ENCODE measurements at regions not wholly inside any gene's neighbourhood (a gene's known extent, or its start where the extent isn't known, plus 50 kb on each side); places are given as distances from the start of the nearest gene placed in this dataset.

DNA sequence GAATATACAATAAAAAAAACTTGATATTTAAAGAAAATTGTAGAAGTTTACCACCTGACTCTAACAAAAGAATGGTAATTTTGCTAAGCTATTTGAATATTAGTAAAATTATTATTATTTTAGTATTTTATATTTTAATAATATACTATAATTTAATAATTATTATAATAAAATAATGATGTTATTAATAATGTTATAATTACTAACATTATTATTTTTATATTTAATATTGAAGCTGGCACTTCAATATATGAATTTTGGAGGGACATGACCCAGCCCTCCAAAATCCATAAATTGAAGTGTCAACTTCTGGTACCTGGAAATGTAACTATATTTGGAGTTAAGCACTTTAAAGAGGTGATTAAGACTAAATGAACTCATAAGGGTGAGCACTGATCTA lies 486.1 kb upstream of the CDH9 start:
- Histone ChIP-seq H3K9me3 (no peaks in the 10 kb centered on the region), H3K4me1 (no peaks in the 10 kb centered on the region), H3K27ac (no peak overlapping the region), H3K27me3 (no peaks in the 10 kb centered on the region), H3K36me3 (no peaks in the 10 kb centered on the region), H3K4me3 (no peak overlapping the region)
- DNase-seq (ENCODE audit: low spot score in 2 of 2), result no peak
- TF ChIP-seq, protein P1, sequence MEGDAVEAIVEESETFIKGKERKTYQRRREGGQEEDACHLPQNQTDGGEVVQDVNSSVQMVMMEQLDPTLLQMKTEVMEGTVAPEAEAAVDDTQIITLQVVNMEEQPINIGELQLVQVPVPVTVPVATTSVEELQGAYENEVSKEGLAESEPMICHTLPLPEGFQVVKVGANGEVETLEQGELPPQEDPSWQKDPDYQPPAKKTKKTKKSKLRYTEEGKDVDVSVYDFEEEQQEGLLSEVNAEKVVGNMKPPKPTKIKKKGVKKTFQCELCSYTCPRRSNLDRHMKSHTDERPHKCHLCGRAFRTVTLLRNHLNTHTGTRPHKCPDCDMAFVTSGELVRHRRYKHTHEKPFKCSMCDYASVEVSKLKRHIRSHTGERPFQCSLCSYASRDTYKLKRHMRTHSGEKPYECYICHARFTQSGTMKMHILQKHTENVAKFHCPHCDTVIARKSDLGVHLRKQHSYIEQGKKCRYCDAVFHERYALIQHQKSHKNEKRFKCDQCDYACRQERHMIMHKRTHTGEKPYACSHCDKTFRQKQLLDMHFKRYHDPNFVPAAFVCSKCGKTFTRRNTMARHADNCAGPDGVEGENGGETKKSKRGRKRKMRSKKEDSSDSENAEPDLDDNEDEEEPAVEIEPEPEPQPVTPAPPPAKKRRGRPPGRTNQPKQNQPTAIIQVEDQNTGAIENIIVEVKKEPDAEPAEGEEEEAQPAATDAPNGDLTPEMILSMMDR (IDR thresholded peaks at IDR 0.05), result no peak
- TF ChIP-seq POLR2AphosphoS5 (IDR thresholded peaks at IDR 0.05) (no peak), POLR2A (IDR thresholded peaks at IDR 0.05) (no peak), EP300 (IDR thresholded peaks at IDR 0.05) (no peak)

DNA sequence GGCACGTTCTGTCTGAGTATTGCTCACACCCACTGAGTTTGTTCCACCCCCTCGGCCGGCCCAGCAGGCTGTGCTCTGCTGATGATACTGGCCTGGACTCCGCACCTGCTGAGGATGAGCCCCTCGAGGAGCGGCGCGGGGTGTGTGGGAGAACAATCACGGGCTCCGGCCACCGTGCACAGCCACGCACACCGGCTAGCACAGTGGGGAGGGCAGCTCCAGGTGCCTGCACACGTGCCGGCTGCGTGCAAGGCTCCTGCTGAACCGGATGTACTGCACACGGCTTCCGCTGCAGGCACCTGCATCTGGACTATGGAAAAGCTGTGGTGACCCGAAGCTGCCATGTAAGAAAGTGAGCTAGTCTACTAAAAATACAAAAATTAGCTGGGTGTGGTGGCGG lies 485.2 kb upstream of the CDH9 start:
- Histone ChIP-seq H3K9me3 (no peaks in the 10 kb centered on the region), H3K4me1 (no peaks in the 10 kb centered on the region), H3K4me3 (no peak overlapping the region), H3K27ac (no peak overlapping the region), H3K27me3 (no peaks in the 10 kb centered on the region), H3K36me3 (no peaks in the 10 kb centered on the region)
- no peak for DNase-seq (ENCODE audit: low spot score in 2 of 2)
- WGBS, result 96% methylated on average over 21 of the region's 21 CpGs
- TF ChIP-seq, protein P1 (IDR thresholded peaks at IDR 0.05), result no peak
- TF ChIP-seq POLR2A (IDR thresholded peaks at IDR 0.05) (no peak), POLR2AphosphoS5 (IDR thresholded peaks at IDR 0.05) (no peak), EP300 (IDR thresholded peaks at IDR 0.05) (no peak)

DNA sequence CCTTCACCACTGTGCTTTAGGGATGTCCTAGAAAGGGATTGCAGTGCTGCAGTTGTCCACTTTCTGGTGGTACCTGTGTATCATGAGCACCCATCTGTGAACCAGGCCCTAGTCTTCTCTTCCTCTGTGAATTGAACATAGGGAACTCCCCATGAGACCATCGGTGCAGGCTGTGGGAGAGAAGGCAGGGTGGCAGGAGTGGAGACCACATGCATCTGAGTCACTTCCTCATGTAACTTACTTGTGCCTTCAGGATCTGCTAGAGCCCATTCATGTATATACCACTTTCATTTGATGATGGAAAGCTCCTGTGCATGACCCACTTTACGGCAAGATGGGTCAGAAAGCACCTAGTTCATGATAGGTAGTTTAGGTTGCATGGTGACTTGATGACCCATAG lies 478.1 kb upstream of the CDH9 start:
- no peaks in the 10 kb centered on the region for H3K27me3 ChIP-seq
- no peak for DNase-seq (ENCODE audit: low spot score in 2 of 2)
- H3K27ac ChIP-seq, result no peak overlapping the region
- H3K4me1 ChIP-seq, result no peaks in the 10 kb centered on the region
- H3K9me3 ChIP-seq, result peaks cover 4% of the 10 kb centered on the region
- 94% methylated on average over 2 of the region's 2 CpGs for WGBS
- TF ChIP-seq POLR2A (IDR thresholded peaks at IDR 0.05), result no peak
- TF ChIP-seq, protein P1 (IDR thresholded peaks at IDR 0.05), result no peak
- TF ChIP-seq EP300 (IDR thresholded peaks at IDR 0.05), result no peak
- TF ChIP-seq POLR2AphosphoS5 (IDR thresholded peaks at IDR 0.05), result no peak
- H3K36me3 ChIP-seq, result no peaks in the 10 kb centered on the region
- no peak overlapping the region for H3K4me3 ChIP-seq

DNA sequence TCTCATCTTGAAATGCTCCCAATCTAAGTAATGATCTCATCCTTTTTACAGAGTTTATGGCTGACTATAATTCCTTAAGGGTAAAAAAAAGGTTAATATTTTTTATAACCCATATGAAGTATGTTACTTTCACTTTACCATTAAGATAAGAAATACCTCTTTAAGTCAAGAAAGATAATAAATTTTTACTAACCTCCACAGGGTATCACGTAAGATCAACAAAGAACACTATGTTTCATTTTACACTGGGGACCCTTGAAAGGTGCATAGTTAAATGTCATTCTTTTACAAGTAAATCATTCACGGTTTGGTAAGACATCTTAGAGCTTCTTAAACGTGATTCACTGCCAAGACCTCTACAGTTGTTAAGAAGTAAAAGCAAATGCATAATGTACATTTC lies 472.7 kb upstream of the CDH9 start:
- no peak for DNase-seq (ENCODE audit: low spot score in 2 of 2)
- Histone ChIP-seq H3K27me3 (no peaks in the 10 kb centered on the region), H3K9me3 (peaks cover 1% of the 10 kb centered on the region), H3K4me3 (no peak overlapping the region), H3K27ac (no peak overlapping the region), H3K4me1 (no peaks in the 10 kb centered on the region), H3K36me3 (no peaks in the 10 kb centered on the region)
- no peak for TF ChIP-seq POLR2AphosphoS5 (IDR thresholded peaks at IDR 0.05)
- TF ChIP-seq EP300 (IDR thresholded peaks at IDR 0.05), result no peak
- no peak for TF ChIP-seq POLR2A (IDR thresholded peaks at IDR 0.05)
- TF ChIP-seq, protein P1 (IDR thresholded peaks at IDR 0.05), result no peak
- WGBS, result 24% methylated on average over 3 of the region's 3 CpGs

DNA sequence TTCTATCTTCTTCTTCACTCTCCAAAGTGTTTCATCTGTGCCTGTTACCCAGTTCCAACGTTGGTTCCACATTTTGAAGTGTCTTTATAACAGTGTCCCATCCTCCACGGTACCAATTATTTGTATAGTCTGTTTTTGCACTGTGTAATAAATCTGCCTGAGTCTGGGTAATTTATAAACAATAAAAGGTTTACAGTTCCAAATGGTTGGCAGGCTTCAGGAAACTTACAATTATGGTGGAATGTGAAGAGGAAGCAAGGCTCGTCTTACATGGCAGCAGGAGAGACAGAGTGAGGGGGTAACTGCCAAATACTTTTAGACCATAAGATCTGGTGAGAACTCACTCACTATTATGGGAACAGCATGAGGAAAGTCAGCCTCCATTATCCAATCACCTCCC lies 465.4 kb upstream of the CDH9 start:
- H3K9me3 ChIP-seq, result no peaks in the 10 kb centered on the region
- H3K4me3 ChIP-seq, result no peak overlapping the region
- TF ChIP-seq, protein P1 (IDR thresholded peaks at IDR 0.05), result no peak
- TF ChIP-seq POLR2AphosphoS5 (IDR thresholded peaks at IDR 0.05) (no peak), POLR2A (IDR thresholded peaks at IDR 0.05) (no peak), EP300 (IDR thresholded peaks at IDR 0.05) (no peak)
- no peak for DNase-seq (ENCODE audit: low spot score in 2 of 2)
- H3K36me3 ChIP-seq, result no peaks in the 10 kb centered on the region
- no peaks in the 10 kb centered on the region for H3K27me3 ChIP-seq
- H3K27ac ChIP-seq, result no peak overlapping the region
- WGBS, result 37% methylated on average over 3 of the region's 3 CpGs
- H3K4me1 ChIP-seq, result no peaks in the 10 kb centered on the region
